CD4-positive, alpha-beta T cell (primary cell): ENCODE measurements at regions not wholly inside any gene's neighbourhood (a gene's known extent, or its start where the extent isn't known, plus 50 kb on each side); places are given as distances from the start of the nearest gene placed in this dataset.
"Not testable (repeated sequence)": the region's sequence is repeated elsewhere in the genome, so short reads cannot be mapped to it uniquely, and the experiment has no call there.

Experiments used
- ATAC-seq: fragments of 200-7000 bp; cut with Tn5 transposase; one replicate; pipeline ENCODE4 v1.10.0; 2022; ENCODE audit warnings: mild to moderate bottlenecking; ENCODE audit not compliant: poor library complexity
- CTCF ChIA-PET: fragments of 350-600 bp; sonication (Branson Sonifier 250); formaldehyde crosslinking; loops from one replicate; lab custom pipeline; 2021; ENCODE audit warnings: antibody characterized with exemption, inconsistent platforms; lab: Charles Lee
- POLR2A ChIA-PET: fragments of 350-600 bp; sonication (Branson Sonifier 250); formaldehyde crosslinking; loops from one replicate; lab custom pipeline; 2021; ENCODE audit warnings: antibody characterized with exemption, inconsistent platforms; lab: Charles Lee
- DNase-seq, 14 experiments: peaks; one replicate each; pipeline ENCODE4 v3.0.0-alpha.2; 2013 to 2020; ENCODE audit warnings: mixed read lengths in 2 of 14
- H3K27ac ChIP-seq, 2 donors: one replicate each; pipeline versions ENCODE4 v1.5.1 to v1.7.0; 2013; ENCODE audit warnings: low read length in 2 of 2, low read depth in 1 of 2, mild to moderate bottlenecking in 1 of 2
- H3K27me3 ChIP-seq, 2 experiments: 1 replicate in 1 of 2; 2 replicates in 1 of 2; pipeline versions ENCODE4 v1.6.1 to v1.7.0; 2013; ENCODE audit warnings: low read length in 2 of 2, control low read depth in 1 of 2, mild to moderate bottlenecking in 1 of 2, moderate library complexity in 1 of 2; ENCODE audit not compliant: insufficient read depth in 2 of 2, control insufficient read depth in 1 of 2
- H3K36me3 ChIP-seq: one replicate; pipeline ENCODE4 v1.6.1; 2013; ENCODE audit warnings: low read length, control low read depth; ENCODE audit not compliant: insufficient read depth
- H3K4me1 ChIP-seq: one replicate; pipeline ENCODE4 v1.6.1; 2013; ENCODE audit warnings: low read length, control low read depth; ENCODE audit not compliant: insufficient read depth
- H3K4me3 ChIP-seq: one replicate; pipeline ENCODE4 v1.5.1; 2013; ENCODE audit warnings: mild to moderate bottlenecking, low read length, moderate library complexity
- H3K9me3 ChIP-seq, 2 experiments: 1 replicate in 1 of 2; 2 replicates in 1 of 2; pipeline versions ENCODE4 v1.6.1 to v1.7.0; 2013; ENCODE audit warnings: low read length in 2 of 2, mild to moderate bottlenecking in 2 of 2, control low read depth in 1 of 2, moderate library complexity in 1 of 2; ENCODE audit not compliant: control insufficient read depth in 1 of 2, insufficient read depth in 1 of 2
- H3K27ac Mint-ChIP-seq: one replicate; pipeline ENCODE4 v1.8.0; 2020; ENCODE audit warnings: mixed read lengths
- H3K27me3 Mint-ChIP-seq: one replicate; pipeline ENCODE4 v1.8.0; 2021; ENCODE audit warnings: mixed read lengths
- H3K36me3 Mint-ChIP-seq: one replicate; pipeline ENCODE4 v1.8.0; 2021; ENCODE audit warnings: low read depth, mixed read lengths
- H3K4me1 Mint-ChIP-seq: one replicate; pipeline ENCODE4 v1.8.0; 2021; ENCODE audit warnings: low read depth, mixed read lengths
- H3K4me3 Mint-ChIP-seq: one replicate; pipeline ENCODE4 v1.8.0; 2020; ENCODE audit warnings: mild to moderate bottlenecking, mixed read lengths
- H3K9me3 Mint-ChIP-seq: one replicate; pipeline ENCODE4 v1.8.0; 2020; ENCODE audit warnings: mixed read lengths
- intact Hi-C, 2 experiments: fragments of 100-400 bp; cut with DNase I in 1 of 2; cut with micrococcal nuclease in 1 of 2; formaldehyde crosslinking; loops; one replicate each; pipeline versions ENCODE4 v1.15.1 to v1.9.0; 2023 to 2025; cut with DNase I, micrococcal nuclease
- TF ChIP-seq, protein P1 (sequence below): fragments of 200-600 bp; IDR thresholded peaks from one replicate; pipeline ENCODE4 v1.8.0; 2022; ENCODE audit warnings: antibody characterized with exemption, mild to moderate bottlenecking

DNA sequence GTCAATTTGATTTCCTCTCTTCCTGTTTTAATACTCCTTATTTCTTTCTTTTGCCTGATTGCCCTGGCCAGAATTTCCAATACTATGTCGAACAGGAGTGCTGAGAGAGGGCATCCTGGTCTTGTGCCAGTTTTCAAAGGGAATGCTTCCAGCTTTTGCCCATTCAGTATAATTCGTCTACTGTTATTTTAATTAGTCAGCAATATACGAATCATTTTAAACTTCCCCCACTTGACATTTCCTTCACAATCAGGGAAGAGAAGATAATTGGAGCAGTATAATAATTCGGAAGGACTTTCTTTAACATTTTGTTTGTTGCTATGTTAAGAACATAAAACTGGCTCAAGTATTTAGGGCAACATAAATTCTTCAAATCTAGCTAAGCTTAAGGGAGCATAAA, 860.3 kb upstream of the SLC35B3 start:
- no peak overlapping the region for H3K27ac ChIP-seq
- no peaks in the 10 kb centered on the region for H3K27me3 Mint-ChIP-seq
- H3K36me3 Mint-ChIP-seq, result no peaks in the 10 kb centered on the region
- DNase-seq (no peak), ATAC-seq (no peak)
- TF ChIP-seq, protein P1, sequence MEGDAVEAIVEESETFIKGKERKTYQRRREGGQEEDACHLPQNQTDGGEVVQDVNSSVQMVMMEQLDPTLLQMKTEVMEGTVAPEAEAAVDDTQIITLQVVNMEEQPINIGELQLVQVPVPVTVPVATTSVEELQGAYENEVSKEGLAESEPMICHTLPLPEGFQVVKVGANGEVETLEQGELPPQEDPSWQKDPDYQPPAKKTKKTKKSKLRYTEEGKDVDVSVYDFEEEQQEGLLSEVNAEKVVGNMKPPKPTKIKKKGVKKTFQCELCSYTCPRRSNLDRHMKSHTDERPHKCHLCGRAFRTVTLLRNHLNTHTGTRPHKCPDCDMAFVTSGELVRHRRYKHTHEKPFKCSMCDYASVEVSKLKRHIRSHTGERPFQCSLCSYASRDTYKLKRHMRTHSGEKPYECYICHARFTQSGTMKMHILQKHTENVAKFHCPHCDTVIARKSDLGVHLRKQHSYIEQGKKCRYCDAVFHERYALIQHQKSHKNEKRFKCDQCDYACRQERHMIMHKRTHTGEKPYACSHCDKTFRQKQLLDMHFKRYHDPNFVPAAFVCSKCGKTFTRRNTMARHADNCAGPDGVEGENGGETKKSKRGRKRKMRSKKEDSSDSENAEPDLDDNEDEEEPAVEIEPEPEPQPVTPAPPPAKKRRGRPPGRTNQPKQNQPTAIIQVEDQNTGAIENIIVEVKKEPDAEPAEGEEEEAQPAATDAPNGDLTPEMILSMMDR, result no peak
- no peak overlapping the region for H3K4me3 ChIP-seq
- no peak overlapping the region for H3K27ac Mint-ChIP-seq
- no peaks in the 10 kb centered on the region for H3K4me1 ChIP-seq
- no peaks in the 10 kb centered on the region for H3K27me3 ChIP-seq
- POLR2A ChIA-PET, result no interaction called here
- H3K36me3 ChIP-seq, result no peaks in the 10 kb centered on the region
- CTCF ChIA-PET, result no interaction called here
- peaks cover 2% of the 10 kb centered on the region for H3K9me3 Mint-ChIP-seq
- peaks cover 0 to 3% of the 10 kb centered on the region in 2 experiments for H3K9me3 ChIP-seq
- intact Hi-C loops, result no loop called here
- no peaks in the 10 kb centered on the region for H3K4me1 Mint-ChIP-seq
- H3K4me3 Mint-ChIP-seq, result no peak overlapping the region

DNA sequence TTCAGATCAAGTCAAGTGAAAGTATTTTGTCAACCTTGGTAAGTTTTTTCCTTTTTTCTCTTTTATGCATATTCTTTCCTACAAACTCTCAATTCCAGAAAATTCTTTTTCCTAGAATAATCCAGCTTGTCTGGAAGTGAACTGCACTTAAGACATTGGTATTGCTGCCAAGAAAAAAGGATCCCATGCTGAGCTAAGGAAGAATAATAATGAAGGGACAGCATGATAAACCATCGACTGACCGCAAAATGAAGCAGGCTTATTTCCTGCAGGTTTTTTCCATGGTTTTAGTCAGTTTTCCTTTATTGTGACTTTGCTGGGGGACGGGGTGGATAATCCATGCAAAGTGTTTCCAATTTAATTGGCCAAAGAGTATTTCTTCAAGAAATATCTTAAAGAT, 857.6 kb upstream of the SLC35B3 start:
- no peak overlapping the region for H3K4me3 ChIP-seq
- intact Hi-C loops, result no loop called here
- CTCF ChIA-PET, result no interaction called here
- no peak overlapping the region for H3K27ac Mint-ChIP-seq
- no peak overlapping the region for H3K4me3 Mint-ChIP-seq
- TF ChIP-seq, protein P1, result no peak
- no peaks in the 10 kb centered on the region for H3K36me3 Mint-ChIP-seq
- DNase-seq (no peak), ATAC-seq (no peak)
- H3K4me1 Mint-ChIP-seq, result no peaks in the 10 kb centered on the region
- H3K27me3 ChIP-seq, result no peaks in the 10 kb centered on the region
- H3K27ac ChIP-seq, result no peak overlapping the region
- POLR2A ChIA-PET, result no interaction called here
- peaks cover 0 to 6% of the 10 kb centered on the region in 2 experiments for H3K9me3 ChIP-seq
- no peaks in the 10 kb centered on the region for H3K4me1 ChIP-seq
- H3K27me3 Mint-ChIP-seq, result no peaks in the 10 kb centered on the region
- H3K36me3 ChIP-seq, result no peaks in the 10 kb centered on the region
- H3K9me3 Mint-ChIP-seq, result peaks cover 2% of the 10 kb centered on the region

DNA sequence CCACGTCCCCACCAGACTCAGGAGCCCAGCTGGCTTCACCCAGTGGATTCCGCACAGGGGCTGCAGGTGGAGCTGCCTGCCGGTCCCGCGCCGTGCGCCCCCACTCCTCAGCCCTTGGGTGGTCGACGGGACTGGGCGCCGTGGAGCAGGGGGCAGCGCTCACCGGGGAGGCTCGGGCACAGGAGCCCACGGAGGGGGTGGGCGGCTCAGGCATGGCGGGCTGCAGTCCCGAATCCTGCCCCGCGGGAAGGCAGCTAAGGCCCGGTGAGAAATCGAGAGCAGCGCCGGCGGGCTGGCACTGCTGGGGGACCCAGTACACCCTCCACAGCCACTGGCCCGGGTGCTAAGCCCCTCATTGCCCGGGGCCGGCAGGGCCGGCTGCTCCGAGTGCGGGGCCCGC, 855.0 kb upstream of the SLC35B3 start:
- H3K27me3 Mint-ChIP-seq, H3K36me3 ChIP-seq, H3K4me1 Mint-ChIP-seq, H3K4me3 ChIP-seq, H3K27me3 ChIP-seq, ATAC-seq, H3K36me3 Mint-ChIP-seq, intact Hi-C loops, CTCF ChIA-PET, H3K9me3 ChIP-seq, H3K27ac ChIP-seq, H3K4me3 Mint-ChIP-seq, POLR2A ChIA-PET, H3K27ac Mint-ChIP-seq, H3K9me3 Mint-ChIP-seq, H3K4me1 ChIP-seq: not testable (repeated sequence)
- peak in 1 of 14 experiments; percentile 5 for DNase-seq

DNA sequence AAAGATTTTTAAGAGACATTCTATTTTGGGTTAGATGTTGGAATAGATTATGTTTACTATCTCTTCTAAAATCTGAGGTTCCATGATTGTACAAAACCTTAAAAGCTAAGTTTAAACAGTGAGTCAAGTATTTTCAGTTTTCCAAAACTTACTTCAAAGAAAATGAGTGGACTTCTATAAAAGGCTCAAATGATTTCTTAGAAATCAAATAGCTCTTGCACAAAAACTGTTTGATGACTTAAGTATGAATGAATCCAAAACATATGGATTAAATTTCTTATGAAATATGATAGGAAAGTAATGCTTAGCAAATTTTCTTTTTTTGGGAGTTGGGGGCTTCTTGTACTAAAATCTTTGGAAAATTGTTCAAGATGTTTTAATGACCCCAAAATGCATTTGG, 837.3 kb upstream of the SLC35B3 start:
- intact Hi-C loops, result no loop called here
- H3K4me1 ChIP-seq, result no peaks in the 10 kb centered on the region
- POLR2A ChIA-PET, result no interaction called here

More for the DNA sequence above, 837.3 kb upstream of the SLC35B3 start:
- Mint-ChIP-seq H3K27ac (no peak overlapping the region), H3K9me3 (no peaks in the 10 kb centered on the region), H3K27me3 (peaks cover 4% of the 10 kb centered on the region), H3K36me3 (no peaks in the 10 kb centered on the region), H3K4me3 (no peak overlapping the region), H3K4me1 (no peaks in the 10 kb centered on the region)
- Histone ChIP-seq H3K27me3 (no peaks in the 10 kb centered on the region), H3K36me3 (no peaks in the 10 kb centered on the region), H3K27ac (no peak overlapping the region), H3K4me3 (no peak overlapping the region), H3K9me3 (peaks cover 0 to 3% of the 10 kb centered on the region in 2 experiments)
- no peak for ATAC-seq
- CTCF ChIA-PET, result no interaction called here
- no peak for DNase-seq
- TF ChIP-seq, protein P1, result no peak
